Parathyroid adenoma (tissue), 2 donors: ENCODE measurements at regions not wholly inside any gene's neighbourhood (a gene's known extent, or its start where the extent isn't known, plus 50 kb on each side); places are given as distances from the start of the nearest gene placed in this dataset.

Experiments
- H2AFZ ChIP-seq: fragments of 300-600 bp; sonication (generic); one replicate; pipeline ENCODE4 v1.7.0; 2017; ENCODE audit warnings: antibody characterized with exemption, mild to moderate bottlenecking
- H3K27ac ChIP-seq: fragments of 300-600 bp; sonication (generic); one replicate; pipeline ENCODE4 v1.7.0; 2017
- H3K27me3 ChIP-seq: fragments of 300-600 bp; sonication (generic); one replicate; pipeline ENCODE4 v1.7.0; 2017; ENCODE audit warnings: low read length; ENCODE audit not compliant: control insufficient read depth, insufficient read depth
- H3K36me3 ChIP-seq: fragments of 300-600 bp; sonication (generic); one replicate; pipeline ENCODE4 v1.7.0; 2017; ENCODE audit warnings: low read length; ENCODE audit not compliant: control insufficient read depth, insufficient read depth
- H3K4me1 ChIP-seq: fragments of 300-600 bp; sonication (generic); one replicate; pipeline ENCODE4 v1.7.0; 2017; ENCODE audit warnings: control low read depth
- H3K4me2 ChIP-seq: fragments of 300-600 bp; sonication (generic); one replicate; pipeline ENCODE4 v1.7.0; 2017; ENCODE audit warnings: low read length
- H3K4me3 ChIP-seq: fragments of 300-600 bp; sonication (generic); one replicate; pipeline ENCODE4 v1.7.0; 2017; ENCODE audit warnings: low read depth, low read length
- H3K79me2 ChIP-seq: fragments of 300-600 bp; sonication (generic); one replicate; pipeline ENCODE4 v1.7.0; 2017; ENCODE audit warnings: control low read depth
- H3K9ac ChIP-seq: fragments of 300-600 bp; sonication (generic); one replicate; pipeline ENCODE4 v1.7.0; 2017; ENCODE audit warnings: mild to moderate bottlenecking
- H3K9me3 ChIP-seq: fragments of 300-600 bp; sonication (generic); one replicate; pipeline ENCODE4 v1.7.0; 2017; ENCODE audit warnings: low read length; ENCODE audit not compliant: control insufficient read depth
- TF ChIP-seq, protein P1 (sequence below): fragments of 300-600 bp; sonication (generic); IDR thresholded peaks from one replicate; pipeline ENCODE4 v1.7.0; 2017; ENCODE audit warnings: antibody characterized with exemption, mild to moderate bottlenecking
- donor health status: primary hyperparathyroidism.

DNA sequence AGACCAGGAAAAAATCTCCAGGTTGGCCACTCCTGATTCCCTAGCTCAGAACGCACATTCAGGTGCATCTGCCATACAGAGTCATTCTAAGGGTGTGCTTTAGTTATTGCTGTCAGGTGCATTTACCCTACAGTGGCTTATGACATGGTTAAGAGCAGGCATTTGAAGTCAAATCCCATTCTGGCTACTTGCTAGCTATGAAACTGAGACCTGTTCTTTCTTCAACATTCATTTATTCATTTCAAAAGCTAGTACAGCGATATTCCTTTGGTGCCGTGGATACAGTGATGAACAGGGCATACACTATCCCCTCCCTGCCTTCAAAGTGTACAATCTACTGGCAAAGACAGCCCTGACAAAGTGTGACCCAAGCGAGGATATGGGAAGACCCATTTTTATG lies 508.3 kb downstream of the NPIPA7 start:
- H3K27ac ChIP-seq: no peak overlapping the region
- no peak overlapping the region for H3K4me3 ChIP-seq
- H3K4me2 ChIP-seq: no peak overlapping the region
- TF ChIP-seq, protein P1, sequence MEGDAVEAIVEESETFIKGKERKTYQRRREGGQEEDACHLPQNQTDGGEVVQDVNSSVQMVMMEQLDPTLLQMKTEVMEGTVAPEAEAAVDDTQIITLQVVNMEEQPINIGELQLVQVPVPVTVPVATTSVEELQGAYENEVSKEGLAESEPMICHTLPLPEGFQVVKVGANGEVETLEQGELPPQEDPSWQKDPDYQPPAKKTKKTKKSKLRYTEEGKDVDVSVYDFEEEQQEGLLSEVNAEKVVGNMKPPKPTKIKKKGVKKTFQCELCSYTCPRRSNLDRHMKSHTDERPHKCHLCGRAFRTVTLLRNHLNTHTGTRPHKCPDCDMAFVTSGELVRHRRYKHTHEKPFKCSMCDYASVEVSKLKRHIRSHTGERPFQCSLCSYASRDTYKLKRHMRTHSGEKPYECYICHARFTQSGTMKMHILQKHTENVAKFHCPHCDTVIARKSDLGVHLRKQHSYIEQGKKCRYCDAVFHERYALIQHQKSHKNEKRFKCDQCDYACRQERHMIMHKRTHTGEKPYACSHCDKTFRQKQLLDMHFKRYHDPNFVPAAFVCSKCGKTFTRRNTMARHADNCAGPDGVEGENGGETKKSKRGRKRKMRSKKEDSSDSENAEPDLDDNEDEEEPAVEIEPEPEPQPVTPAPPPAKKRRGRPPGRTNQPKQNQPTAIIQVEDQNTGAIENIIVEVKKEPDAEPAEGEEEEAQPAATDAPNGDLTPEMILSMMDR: no peak
- H2AFZ ChIP-seq: no peak overlapping the region
- no peaks in the 10 kb centered on the region for H3K79me2 ChIP-seq
- no peaks in the 10 kb centered on the region for H3K9me3 ChIP-seq
- no peak overlapping the region for H3K9ac ChIP-seq
- no peaks in the 10 kb centered on the region for H3K36me3 ChIP-seq
- no peaks in the 10 kb centered on the region for H3K4me1 ChIP-seq
- H3K27me3 ChIP-seq: no peaks in the 10 kb centered on the region

DNA sequence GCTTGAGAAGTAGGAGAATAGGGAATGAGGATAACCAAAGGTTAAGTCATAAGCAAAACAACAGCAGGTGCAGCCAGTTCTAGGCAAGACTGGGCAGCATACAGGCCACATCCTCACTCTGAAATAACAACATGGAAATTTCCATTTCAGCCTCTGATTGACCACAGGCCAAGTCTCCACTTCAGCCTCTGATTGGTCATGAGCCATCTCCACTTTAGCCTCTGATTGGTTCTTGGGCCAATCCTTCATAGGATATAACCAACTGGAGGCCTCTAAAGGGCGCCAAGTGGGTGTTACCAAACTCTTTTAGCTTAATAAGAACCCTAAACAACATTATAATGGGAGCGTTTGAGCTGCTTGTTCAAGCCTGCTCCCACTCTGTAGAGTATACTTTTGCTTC lies 512.0 kb downstream of the NPIPA7 start:
- TF ChIP-seq, protein P1: no peak
- no peak overlapping the region for H3K4me2 ChIP-seq
- H2AFZ ChIP-seq: no peak overlapping the region
- no peaks in the 10 kb centered on the region for H3K36me3 ChIP-seq
- no peaks in the 10 kb centered on the region for H3K27me3 ChIP-seq
- H3K4me3 ChIP-seq: no peak overlapping the region
- no peaks in the 10 kb centered on the region for H3K4me1 ChIP-seq
- H3K79me2 ChIP-seq: no peaks in the 10 kb centered on the region
- H3K9me3 ChIP-seq: no peaks in the 10 kb centered on the region
- H3K27ac ChIP-seq: no peak overlapping the region
- H3K9ac ChIP-seq: no peak overlapping the region

DNA sequence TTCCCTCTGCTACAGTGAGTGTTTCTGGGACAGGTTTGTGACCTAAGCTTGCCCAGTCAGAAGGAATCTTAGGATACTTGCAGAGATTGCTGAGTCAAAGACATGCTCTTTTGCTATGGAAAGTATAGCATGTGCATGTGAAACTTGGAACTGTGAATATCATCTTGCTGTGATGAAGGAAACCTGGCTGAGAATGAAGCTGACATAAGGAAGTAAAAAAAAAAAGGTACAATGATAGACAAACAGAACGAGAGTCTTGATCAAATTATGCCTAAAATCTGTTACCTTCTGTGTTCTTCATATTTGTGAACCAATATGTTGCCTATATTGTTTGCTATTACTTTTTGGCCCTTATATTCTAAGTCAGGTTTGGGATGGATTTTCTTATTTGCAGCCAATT lies 525.7 kb downstream of the NPIPA7 start:
- H2AFZ ChIP-seq: no peak overlapping the region
- H3K36me3 ChIP-seq: no peaks in the 10 kb centered on the region
- no peaks in the 10 kb centered on the region for H3K9me3 ChIP-seq
- H3K27ac ChIP-seq: no peak overlapping the region
- no peak overlapping the region for H3K9ac ChIP-seq
- no peaks in the 10 kb centered on the region for H3K4me1 ChIP-seq
- H3K4me2 ChIP-seq: no peak overlapping the region
- no peaks in the 10 kb centered on the region for H3K79me2 ChIP-seq
- TF ChIP-seq, protein P1: no peak
- no peak overlapping the region for H3K4me3 ChIP-seq
- no peaks in the 10 kb centered on the region for H3K27me3 ChIP-seq

DNA sequence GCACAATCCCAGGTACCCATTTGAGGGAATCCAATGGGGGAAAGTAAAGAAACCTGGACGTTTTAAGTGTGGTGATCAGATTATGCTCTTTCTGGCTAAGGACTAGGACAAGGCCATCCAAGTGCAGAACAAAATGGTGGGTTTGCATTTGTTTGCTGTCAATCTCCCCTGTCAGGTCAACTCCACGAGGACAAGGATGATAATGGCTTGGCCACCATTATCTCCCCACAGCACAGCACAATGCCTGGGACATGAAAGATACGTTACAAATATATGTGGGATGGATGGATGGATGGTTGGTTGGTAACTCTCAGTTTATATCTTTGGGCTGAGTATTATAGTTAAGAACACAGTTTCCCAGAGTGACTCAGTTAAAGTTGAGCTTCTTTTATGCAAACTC lies 526.9 kb downstream of the NPIPA7 start:
- H3K27ac ChIP-seq: no peak overlapping the region
- no peaks in the 10 kb centered on the region for H3K27me3 ChIP-seq
- H3K9me3 ChIP-seq: no peaks in the 10 kb centered on the region
- no peak overlapping the region for H2AFZ ChIP-seq
- no peaks in the 10 kb centered on the region for H3K4me1 ChIP-seq
- no peak overlapping the region for H3K4me2 ChIP-seq
- no peaks in the 10 kb centered on the region for H3K36me3 ChIP-seq
- TF ChIP-seq, protein P1: no peak
- H3K4me3 ChIP-seq: no peak overlapping the region
- no peaks in the 10 kb centered on the region for H3K79me2 ChIP-seq
- no peak overlapping the region for H3K9ac ChIP-seq

DNA sequence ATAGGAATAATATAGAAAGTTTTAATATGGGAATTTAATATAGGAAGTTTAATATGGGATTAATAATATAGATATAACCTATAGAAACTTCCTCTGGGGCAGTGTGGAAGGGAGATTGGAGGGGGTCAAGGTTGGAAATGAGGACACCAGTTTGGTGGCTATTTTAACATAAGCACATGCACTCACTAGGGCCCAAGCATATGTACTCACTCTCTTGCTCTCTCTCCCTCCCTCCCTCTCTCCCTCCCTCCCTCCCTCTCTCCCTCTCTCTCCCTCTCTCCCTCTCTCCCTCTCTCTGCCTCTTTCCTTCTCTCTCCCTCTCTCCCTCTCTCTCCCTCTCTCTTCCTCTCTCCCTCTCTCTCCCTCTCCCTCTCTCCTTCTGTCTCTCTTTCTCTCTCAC lies 528.1 kb downstream of the NPIPA7 start:
- no peak overlapping the region for H3K27ac ChIP-seq
- no peak overlapping the region for H2AFZ ChIP-seq
- H3K9me3 ChIP-seq: no peaks in the 10 kb centered on the region
- H3K36me3 ChIP-seq: no peaks in the 10 kb centered on the region
- H3K4me3 ChIP-seq: no peak overlapping the region
- H3K79me2 ChIP-seq: no peaks in the 10 kb centered on the region
- TF ChIP-seq, protein P1: no peak
- H3K9ac ChIP-seq: no peak overlapping the region
- H3K27me3 ChIP-seq: no peaks in the 10 kb centered on the region
- H3K4me2 ChIP-seq: no peak overlapping the region
- H3K4me1 ChIP-seq: no peaks in the 10 kb centered on the region
